Fibroblast of lung (primary cell): ENCODE measurements at regions not wholly inside any gene's neighbourhood (a gene's known extent, or its start where the extent isn't known, plus 50 kb on each side); places are given as distances from the start of the nearest gene placed in this dataset.

Source experiments
- CTCF ChIP-seq, 2 donors: IDR thresholded peaks in 1 of 2; conservative IDR thresholded peaks in 1 of 2; 1 replicate in 1 of 2; 2 replicates in 1 of 2; pipeline ENCODE4 v1.5.1; 2011 to 2012; ENCODE audit warnings: low read length in 2 of 2, control low read depth in 1 of 2, inconsistent platforms in 1 of 2, low read depth in 1 of 2, mild to moderate bottlenecking in 1 of 2
- EZH2 ChIP-seq: IDR thresholded peaks from 2 replicates; pipeline ENCODE4 v1.5.1; 2012; ENCODE audit warnings: low read length, control low read depth, mild to moderate bottlenecking; ENCODE audit errors: missing control alignments

- TF ChIP-seq CTCF (conservative IDR thresholded peaks at IDR 0.05 in 1 of 2, IDR thresholded peaks at IDR 0.05 in 1 of 2; ENCODE audit: low read depth in 1 of 2, low read length in 2 of 2) (no peak), EZH2 (no peak)
Observed at GRCh38 chr13:112245179-112245724, 130.9 kb upstream of the SPACA7 start.
